Keratinocyte (primary cell): ENCODE measurements at regions not wholly inside any gene's neighbourhood (a gene's known extent, or its start where the extent isn't known, plus 50 kb on each side); places are given as distances from the start of the nearest gene placed in this dataset.

Experiments
- EZH2 ChIP-seq: IDR thresholded peaks from one replicate; pipeline ENCODE4 v1.6.1; 2012; ENCODE audit warnings: inconsistent platforms, mild to moderate bottlenecking, low read length, moderate library complexity
- TF ChIP-seq, protein P1 (sequence below), 3 experiments: IDR thresholded peaks in 1 of 3; conservative IDR thresholded peaks in 1 of 3; optimal IDR thresholded peaks in 1 of 3; 2 replicates in 2 of 3; 3 replicates in 1 of 3; pipeline versions ENCODE3 to v1.5.1; 2011; ENCODE audit warnings: low read length in 3 of 3, mild to moderate bottlenecking in 3 of 3, moderate library complexity in 2 of 3, control low read depth in 1 of 3, inconsistent platforms in 1 of 3; ENCODE audit not compliant: insufficient read depth in 2 of 3; ENCODE audit errors: extremely low read depth in 1 of 3

GRCh38 chr16:61435346-61435745 is 600.9 kb downstream of the CDH8 start:
- TF ChIP-seq, protein P1, sequence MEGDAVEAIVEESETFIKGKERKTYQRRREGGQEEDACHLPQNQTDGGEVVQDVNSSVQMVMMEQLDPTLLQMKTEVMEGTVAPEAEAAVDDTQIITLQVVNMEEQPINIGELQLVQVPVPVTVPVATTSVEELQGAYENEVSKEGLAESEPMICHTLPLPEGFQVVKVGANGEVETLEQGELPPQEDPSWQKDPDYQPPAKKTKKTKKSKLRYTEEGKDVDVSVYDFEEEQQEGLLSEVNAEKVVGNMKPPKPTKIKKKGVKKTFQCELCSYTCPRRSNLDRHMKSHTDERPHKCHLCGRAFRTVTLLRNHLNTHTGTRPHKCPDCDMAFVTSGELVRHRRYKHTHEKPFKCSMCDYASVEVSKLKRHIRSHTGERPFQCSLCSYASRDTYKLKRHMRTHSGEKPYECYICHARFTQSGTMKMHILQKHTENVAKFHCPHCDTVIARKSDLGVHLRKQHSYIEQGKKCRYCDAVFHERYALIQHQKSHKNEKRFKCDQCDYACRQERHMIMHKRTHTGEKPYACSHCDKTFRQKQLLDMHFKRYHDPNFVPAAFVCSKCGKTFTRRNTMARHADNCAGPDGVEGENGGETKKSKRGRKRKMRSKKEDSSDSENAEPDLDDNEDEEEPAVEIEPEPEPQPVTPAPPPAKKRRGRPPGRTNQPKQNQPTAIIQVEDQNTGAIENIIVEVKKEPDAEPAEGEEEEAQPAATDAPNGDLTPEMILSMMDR (optimal IDR thresholded peaks at IDR 0.05 in 1 of 3, IDR thresholded peaks at IDR 0.05 in 1 of 3, conservative IDR thresholded peaks at IDR 0.05 in 1 of 3; ENCODE audit: extremely low read depth in 1 of 3, insufficient read depth in 2 of 3, low read length in 3 of 3): no peak
- TF ChIP-seq EZH2: no peak
